Breast epithelium (tissue), 3 donors: ENCODE measurements at regions not wholly inside any gene's neighbourhood (a gene's known extent, or its start where the extent isn't known, plus 50 kb on each side); places are given as distances from the start of the nearest gene placed in this dataset.
"Not testable (repeated sequence)": the region's sequence is repeated elsewhere in the genome, so short reads cannot be mapped to it uniquely, and the experiment has no call there.

Source experiments
- POLR2A ChIP-seq: fragments of 450-650 bp; IDR thresholded peaks from one replicate; pipeline ENCODE4 v1.6.1; 2016; ENCODE audit warnings: antibody characterized with exemption, mild to moderate bottlenecking, moderate library complexity
- POLR2AphosphoS5 ChIP-seq, 3 donors: sonication (generic); formaldehyde crosslinking; IDR thresholded peaks; one replicate each; pipeline ENCODE4 v1.6.1; 2017; ENCODE audit warnings: antibody characterized with exemption in 3 of 3
- TF ChIP-seq, protein P1 (sequence below), 3 donors: fragments of 450-650 bp; IDR thresholded peaks; one replicate each; pipeline ENCODE4 v1.5.1; 2016 to 2017; ENCODE audit warnings: antibody characterized with exemption in 3 of 3, mild to moderate bottlenecking in 3 of 3, moderate library complexity in 3 of 3

GRCh38 chr13:32847976-32848375 lies 168.2 kb upstream of the KL start:
- TF ChIP-seq, protein P1, sequence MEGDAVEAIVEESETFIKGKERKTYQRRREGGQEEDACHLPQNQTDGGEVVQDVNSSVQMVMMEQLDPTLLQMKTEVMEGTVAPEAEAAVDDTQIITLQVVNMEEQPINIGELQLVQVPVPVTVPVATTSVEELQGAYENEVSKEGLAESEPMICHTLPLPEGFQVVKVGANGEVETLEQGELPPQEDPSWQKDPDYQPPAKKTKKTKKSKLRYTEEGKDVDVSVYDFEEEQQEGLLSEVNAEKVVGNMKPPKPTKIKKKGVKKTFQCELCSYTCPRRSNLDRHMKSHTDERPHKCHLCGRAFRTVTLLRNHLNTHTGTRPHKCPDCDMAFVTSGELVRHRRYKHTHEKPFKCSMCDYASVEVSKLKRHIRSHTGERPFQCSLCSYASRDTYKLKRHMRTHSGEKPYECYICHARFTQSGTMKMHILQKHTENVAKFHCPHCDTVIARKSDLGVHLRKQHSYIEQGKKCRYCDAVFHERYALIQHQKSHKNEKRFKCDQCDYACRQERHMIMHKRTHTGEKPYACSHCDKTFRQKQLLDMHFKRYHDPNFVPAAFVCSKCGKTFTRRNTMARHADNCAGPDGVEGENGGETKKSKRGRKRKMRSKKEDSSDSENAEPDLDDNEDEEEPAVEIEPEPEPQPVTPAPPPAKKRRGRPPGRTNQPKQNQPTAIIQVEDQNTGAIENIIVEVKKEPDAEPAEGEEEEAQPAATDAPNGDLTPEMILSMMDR (IDR thresholded peaks at IDR 0.05): not testable (repeated sequence)
- TF ChIP-seq POLR2AphosphoS5 (IDR thresholded peaks at IDR 0.05); POLR2A: not testable (repeated sequence)
